ENCODE measurements at regions not wholly inside any gene's neighbourhood (a gene's known extent, or its start where the extent isn't known, plus 50 kb on each side); places are given as distances from the start of the nearest gene placed in this dataset.
A peak's percentile ranks its signal among the peaks of the same experiment; 100 is the strongest.

DNA sequence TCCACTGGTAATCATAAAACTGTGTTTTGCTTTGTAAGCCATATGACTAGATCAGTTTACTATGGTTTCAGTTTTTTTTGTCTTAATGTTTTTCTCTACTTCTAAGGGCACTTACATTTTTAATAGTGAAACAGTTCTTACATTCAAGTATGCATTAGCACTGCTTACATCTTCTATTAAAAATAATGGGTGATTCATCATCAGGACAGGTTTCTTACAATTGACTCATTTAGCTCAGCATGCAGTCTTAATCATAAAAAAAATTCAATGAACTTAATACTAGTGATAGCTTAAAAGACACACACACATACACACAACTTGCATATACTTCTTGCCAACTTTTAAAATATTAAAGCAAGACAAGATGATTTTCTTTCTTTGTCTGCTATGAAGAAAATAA lies 845.7 kb upstream of the USP15 start:
- Histone ChIP-seq H3K27ac (ENCODE audit: low read depth, low read length) (no peak overlapping the region), H3K9me3 (ENCODE audit: control insufficient read depth, insufficient read depth, low read length) (no peaks in the 10 kb centered on the region), H3K27me3 (ENCODE audit: control insufficient read depth, insufficient read depth, low read length) (no peaks in the 10 kb centered on the region), H3K4me1 (ENCODE audit: control insufficient read depth, insufficient read depth, low read length) (no peaks in the 10 kb centered on the region), H3K36me3 (ENCODE audit: control insufficient read depth, insufficient read depth, low read length) (no peaks in the 10 kb centered on the region), H3K4me3 (ENCODE audit: low read depth, low read length) (no peak overlapping the region)
- DNase-seq (ENCODE audit: low read depth in 4 of 6, low spot score in 6 of 6), result peak in 1 of 6 donors; percentile 8

GRCh38 chr12:61422786-61423185 lies 837.4 kb upstream of the USP15 start:
- no peak overlapping the region for H3K27ac ChIP-seq (ENCODE audit: low read depth, low read length)
- no peak for DNase-seq (ENCODE audit: low read depth in 4 of 6, low spot score in 6 of 6)
- no peaks in the 10 kb centered on the region for H3K4me1 ChIP-seq (ENCODE audit: control insufficient read depth, insufficient read depth, low read length)
- no peak overlapping the region for H3K4me3 ChIP-seq (ENCODE audit: low read depth, low read length)
- no peaks in the 10 kb centered on the region for H3K27me3 ChIP-seq (ENCODE audit: control insufficient read depth, insufficient read depth, low read length)
- no peaks in the 10 kb centered on the region for H3K36me3 ChIP-seq (ENCODE audit: control insufficient read depth, insufficient read depth, low read length)
- H3K9me3 ChIP-seq (ENCODE audit: control insufficient read depth, insufficient read depth, low read length), result no peaks in the 10 kb centered on the region

- no peaks in the 10 kb centered on the region for H3K27me3 ChIP-seq (ENCODE audit: control insufficient read depth, insufficient read depth, low read length)
- no CpG with 5 or more reads among the region's 1 CpG for WGBS (ENCODE audit: insufficient coverage)
- DNase-seq (ENCODE audit: low read depth in 4 of 6, low spot score in 6 of 6), result no peak
- no peaks in the 10 kb centered on the region for H3K4me1 ChIP-seq (ENCODE audit: control insufficient read depth, insufficient read depth, low read length)
- H3K36me3 ChIP-seq (ENCODE audit: control insufficient read depth, insufficient read depth, low read length), result no peaks in the 10 kb centered on the region
- H3K27ac ChIP-seq (ENCODE audit: low read depth, low read length), result no peak overlapping the region
- H3K9me3 ChIP-seq (ENCODE audit: control insufficient read depth, insufficient read depth, low read length), result no peaks in the 10 kb centered on the region
- H3K4me3 ChIP-seq (ENCODE audit: low read depth, low read length), result no peak overlapping the region
Observed at GRCh38 chr12:61452076-61452475, 808.1 kb upstream of the USP15 start.

DNA sequence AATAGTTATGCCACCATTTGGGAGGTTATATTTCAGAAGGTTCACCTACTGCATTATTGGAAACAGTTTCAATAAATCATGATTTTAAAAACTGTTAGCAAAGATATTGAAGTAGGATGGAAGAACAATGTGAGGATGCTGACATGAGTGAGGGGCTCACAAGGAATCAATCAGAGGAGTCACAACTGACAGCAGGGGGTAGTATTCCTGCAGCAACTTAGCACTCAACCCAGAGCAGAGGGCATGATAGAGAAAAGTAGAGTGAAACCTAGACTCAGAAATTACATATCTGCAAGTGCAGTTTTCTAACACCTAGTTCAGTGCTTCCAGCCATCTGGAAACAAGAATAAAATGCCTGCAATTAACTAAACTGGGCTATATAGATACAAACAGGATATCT lies 772.5 kb upstream of the USP15 start:
- peak in 1 of 6 donors; percentile 2 for DNase-seq (ENCODE audit: low read depth in 4 of 6, low spot score in 6 of 6)
- H3K27me3 ChIP-seq (ENCODE audit: control insufficient read depth, insufficient read depth, low read length), result no peaks in the 10 kb centered on the region
- no peak overlapping the region for H3K27ac ChIP-seq (ENCODE audit: low read depth, low read length)
- H3K9me3 ChIP-seq (ENCODE audit: control insufficient read depth, insufficient read depth, low read length), result no peaks in the 10 kb centered on the region
- H3K4me1 ChIP-seq (ENCODE audit: control insufficient read depth, insufficient read depth, low read length), result no peaks in the 10 kb centered on the region
- H3K36me3 ChIP-seq (ENCODE audit: control insufficient read depth, insufficient read depth, low read length), result no peaks in the 10 kb centered on the region
- H3K4me3 ChIP-seq (ENCODE audit: low read depth, low read length), result no peak overlapping the region

DNA sequence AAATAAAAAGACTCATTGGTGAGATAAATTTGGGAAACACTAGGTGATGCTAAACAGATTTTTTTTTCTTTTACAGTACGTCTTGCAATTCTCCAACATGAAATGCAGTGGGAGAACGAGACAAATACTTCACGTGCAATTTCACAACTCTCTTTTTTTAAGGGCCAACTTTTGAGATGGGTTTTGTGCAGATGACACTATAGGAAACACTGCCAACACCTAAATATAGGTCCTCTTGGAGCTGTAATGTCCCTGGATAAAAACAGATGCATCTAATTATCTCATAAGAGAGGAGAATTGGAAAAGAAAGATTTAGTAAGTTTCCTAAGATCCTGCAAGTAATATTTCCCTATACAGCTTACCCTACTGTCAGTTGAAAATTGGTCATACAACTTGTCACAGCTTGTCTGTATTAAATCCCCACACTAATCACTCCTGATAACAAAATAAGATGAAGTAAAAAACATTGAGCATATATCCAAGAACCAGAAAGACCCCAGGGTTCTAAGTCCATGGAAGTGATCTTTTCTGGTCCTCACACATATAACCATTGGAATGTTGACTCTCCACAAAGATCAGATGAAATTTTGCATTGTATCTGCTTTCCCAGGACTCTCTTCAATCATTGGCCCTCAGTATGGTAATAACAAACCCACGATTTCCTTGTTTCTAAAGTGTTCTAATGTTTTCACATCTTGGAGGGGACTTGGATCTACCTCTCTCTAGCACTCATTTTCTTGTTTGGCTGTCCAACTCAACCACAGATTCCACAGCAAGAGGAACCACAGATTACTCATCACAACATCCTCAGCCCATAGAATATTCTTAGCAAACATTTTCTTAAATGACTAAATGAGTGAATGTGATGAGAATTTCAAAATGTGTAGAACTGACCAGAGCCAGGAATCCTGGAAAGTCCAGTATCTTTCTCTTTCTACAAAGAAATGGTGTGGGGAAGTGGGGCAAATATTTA lies 769.4 kb upstream of the USP15 start:
- H3K27me3 ChIP-seq (ENCODE audit: control insufficient read depth, insufficient read depth, low read length), result no peaks in the 10 kb centered on the region
- H3K4me3 ChIP-seq (ENCODE audit: low read depth, low read length), result no peak overlapping the region
- peak in 1 of 6 donors; percentile 43 for DNase-seq (ENCODE audit: low read depth in 4 of 6, low spot score in 6 of 6)
- no peaks in the 10 kb centered on the region for H3K36me3 ChIP-seq (ENCODE audit: control insufficient read depth, insufficient read depth, low read length)
- H3K4me1 ChIP-seq (ENCODE audit: control insufficient read depth, insufficient read depth, low read length), result no peaks in the 10 kb centered on the region
- no CpG with 5 or more reads among the region's 4 CpGs for WGBS (ENCODE audit: insufficient coverage)
- no peak overlapping the region for H3K27ac ChIP-seq (ENCODE audit: low read depth, low read length)
- no peaks in the 10 kb centered on the region for H3K9me3 ChIP-seq (ENCODE audit: control insufficient read depth, insufficient read depth, low read length)

DNA sequence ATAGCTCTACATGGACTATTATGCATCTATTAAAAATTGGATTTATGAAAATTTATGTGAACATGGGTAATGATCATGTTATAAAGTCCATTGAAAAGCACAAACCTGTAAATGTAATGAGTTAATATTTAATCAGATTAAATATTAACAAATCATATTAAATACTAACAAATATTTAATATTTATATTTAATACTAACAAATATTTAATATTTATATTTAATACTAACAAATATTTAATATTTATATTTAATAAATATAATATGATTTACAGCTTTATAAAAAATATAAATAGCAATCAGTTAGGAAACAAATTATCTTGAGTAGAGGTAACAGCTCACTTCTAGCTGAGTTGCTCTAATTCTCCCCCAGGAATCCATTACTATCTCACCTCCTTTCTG lies 758.0 kb upstream of the USP15 start:
- no peak for DNase-seq (ENCODE audit: low read depth in 4 of 6, low spot score in 6 of 6)
- no peaks in the 10 kb centered on the region for H3K36me3 ChIP-seq (ENCODE audit: control insufficient read depth, insufficient read depth, low read length)
- no peak overlapping the region for H3K27ac ChIP-seq (ENCODE audit: low read depth, low read length)
- no peak overlapping the region for H3K4me3 ChIP-seq (ENCODE audit: low read depth, low read length)
- H3K9me3 ChIP-seq (ENCODE audit: control insufficient read depth, insufficient read depth, low read length), result no peaks in the 10 kb centered on the region
- no peaks in the 10 kb centered on the region for H3K27me3 ChIP-seq (ENCODE audit: control insufficient read depth, insufficient read depth, low read length)
- no peaks in the 10 kb centered on the region for H3K4me1 ChIP-seq (ENCODE audit: control insufficient read depth, insufficient read depth, low read length)

DNA sequence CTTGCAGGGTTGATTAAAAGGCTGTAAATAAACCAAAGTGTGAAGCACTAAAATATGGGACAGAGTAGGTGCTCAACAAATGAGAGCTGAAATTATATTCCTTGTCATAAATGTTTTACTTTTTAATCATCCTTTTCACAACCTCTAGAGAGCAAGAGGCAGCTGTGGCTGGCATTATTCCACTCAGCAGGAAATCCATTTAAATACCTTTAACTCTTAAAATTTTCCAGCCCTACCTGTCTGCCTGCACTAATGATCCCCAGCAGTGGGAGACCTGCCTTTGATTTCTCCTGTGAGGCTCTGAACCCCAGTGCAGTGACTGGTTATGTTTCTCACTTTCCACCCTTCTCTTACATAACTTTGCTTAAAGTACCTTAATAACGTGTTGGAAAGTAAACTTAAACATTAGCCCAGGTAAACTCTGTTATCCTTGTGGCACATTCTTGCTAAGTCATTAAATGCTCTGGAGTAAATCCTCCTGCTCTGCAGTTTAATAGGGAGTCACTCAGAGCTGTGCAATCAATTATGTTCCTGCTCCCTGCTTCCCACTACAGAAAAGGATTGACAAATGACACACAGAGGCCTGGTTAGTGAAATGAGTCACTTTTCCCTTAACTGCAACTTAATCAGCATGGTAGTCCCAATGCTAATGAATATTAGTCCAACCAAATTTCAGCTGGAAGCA lies 755.7 kb upstream of the USP15 start:
- Histone ChIP-seq H3K27ac (ENCODE audit: low read depth, low read length) (no peak overlapping the region), H3K9me3 (ENCODE audit: control insufficient read depth, insufficient read depth, low read length) (no peaks in the 10 kb centered on the region), H3K27me3 (ENCODE audit: control insufficient read depth, insufficient read depth, low read length) (no peaks in the 10 kb centered on the region), H3K4me3 (ENCODE audit: low read depth, low read length) (no peak overlapping the region), H3K36me3 (ENCODE audit: control insufficient read depth, insufficient read depth, low read length) (no peaks in the 10 kb centered on the region), H3K4me1 (ENCODE audit: control insufficient read depth, insufficient read depth, low read length) (no peaks in the 10 kb centered on the region)
- DNase-seq (ENCODE audit: low read depth in 4 of 6, low spot score in 6 of 6), result peak in 1 of 6 donors; percentile 49
- 43% methylated on average over 1 of the region's 1 CpG for WGBS (ENCODE audit: insufficient coverage)

- H3K4me3 ChIP-seq (ENCODE audit: low read depth, low read length), result no peak overlapping the region
- no peaks in the 10 kb centered on the region for H3K27me3 ChIP-seq (ENCODE audit: control insufficient read depth, insufficient read depth, low read length)
- H3K27ac ChIP-seq (ENCODE audit: low read depth, low read length), result no peak overlapping the region
- H3K4me1 ChIP-seq (ENCODE audit: control insufficient read depth, insufficient read depth, low read length), result no peaks in the 10 kb centered on the region
- WGBS (ENCODE audit: insufficient coverage), result no CpG with 5 or more reads among the region's 2 CpGs
- no peak for DNase-seq (ENCODE audit: low read depth in 4 of 6, low spot score in 6 of 6)
- no peaks in the 10 kb centered on the region for H3K36me3 ChIP-seq (ENCODE audit: control insufficient read depth, insufficient read depth, low read length)
- no peaks in the 10 kb centered on the region for H3K9me3 ChIP-seq (ENCODE audit: control insufficient read depth, insufficient read depth, low read length)
Observed at GRCh38 chr12:61513499-61513898, 746.7 kb upstream of the USP15 start.

- Histone ChIP-seq H3K4me1 (ENCODE audit: control insufficient read depth, insufficient read depth, low read length) (no peaks in the 10 kb centered on the region), H3K36me3 (ENCODE audit: control insufficient read depth, insufficient read depth, low read length) (no peaks in the 10 kb centered on the region), H3K4me3 (ENCODE audit: low read depth, low read length) (no peak overlapping the region), H3K27me3 (ENCODE audit: control insufficient read depth, insufficient read depth, low read length) (no peaks in the 10 kb centered on the region), H3K9me3 (ENCODE audit: control insufficient read depth, insufficient read depth, low read length) (no peaks in the 10 kb centered on the region), H3K27ac (ENCODE audit: low read depth, low read length) (no peak overlapping the region)
- 60% methylated on average over 1 of the region's 8 CpGs for WGBS (ENCODE audit: insufficient coverage)
- DNase-seq (ENCODE audit: low read depth in 4 of 6, low spot score in 6 of 6), result peak in 2 of 6 donors; percentile 14 to 69
Observed at GRCh38 chr12:61514016-61514415, 746.2 kb upstream of the USP15 start.

DNA sequence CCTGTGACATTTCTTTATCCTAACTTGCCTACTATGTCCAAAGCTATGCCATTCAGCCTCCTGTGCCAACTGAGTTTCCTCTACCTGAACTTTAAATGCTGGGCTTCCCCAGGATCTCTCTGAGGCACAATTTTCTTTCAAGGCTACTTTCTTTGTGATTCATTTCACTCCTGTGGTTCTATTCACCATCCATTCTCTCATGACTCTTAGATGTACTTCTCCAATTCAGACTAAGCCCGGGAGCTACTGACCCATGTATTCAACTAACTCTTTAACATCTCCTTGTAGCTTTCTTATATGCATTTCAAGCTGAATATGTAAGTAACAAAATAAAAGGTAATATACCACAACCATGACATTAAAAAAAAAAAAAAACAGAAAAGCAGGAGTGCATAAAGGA lies 738.9 kb upstream of the USP15 start:
- Histone ChIP-seq H3K27ac (ENCODE audit: low read depth, low read length) (no peak overlapping the region), H3K9me3 (ENCODE audit: control insufficient read depth, insufficient read depth, low read length) (no peaks in the 10 kb centered on the region), H3K36me3 (ENCODE audit: control insufficient read depth, insufficient read depth, low read length) (no peaks in the 10 kb centered on the region), H3K27me3 (ENCODE audit: control insufficient read depth, insufficient read depth, low read length) (no peaks in the 10 kb centered on the region), H3K4me3 (ENCODE audit: low read depth, low read length) (no peak overlapping the region), H3K4me1 (ENCODE audit: control insufficient read depth, insufficient read depth, low read length) (no peaks in the 10 kb centered on the region)
- no peak for DNase-seq (ENCODE audit: low read depth in 4 of 6, low spot score in 6 of 6)
- WGBS (ENCODE audit: insufficient coverage), result no CpG with 5 or more reads among the region's 1 CpG
